WTC11 (cell line): ENCODE measurements at regions not wholly inside any gene's neighbourhood (a gene's known extent, or its start where the extent isn't known, plus 50 kb on each side); places are given as distances from the start of the nearest gene placed in this dataset.

Experiments used
- ATF6 ChIP-seq: sonication (generic); formaldehyde crosslinking; IDR thresholded peaks from 2 replicates; pipeline ENCODE4 v1.8.1; 2023; ENCODE audit warnings: mild to moderate bottlenecking, missing genetic modification reagents
- CTCF ChIP-seq: fragments of 200-600 bp; IDR thresholded peaks from 2 replicates; pipeline ENCODE4 v1.8.0; 2022; ENCODE audit warnings: antibody characterized with exemption
- E2F5 ChIP-seq: sonication (generic); formaldehyde crosslinking; IDR thresholded peaks from 2 replicates; pipeline ENCODE4 v1.8.1; 2022; ENCODE audit warnings: mild to moderate bottlenecking, moderate library complexity, missing genetic modification reagents
- ETV6 ChIP-seq: sonication (generic); formaldehyde crosslinking; IDR thresholded peaks from 2 replicates; pipeline ENCODE4 v1.8.1; 2022; ENCODE audit warnings: mild to moderate bottlenecking, missing genetic modification reagents
- FOXP1 ChIP-seq: sonication (generic); formaldehyde crosslinking; IDR thresholded peaks from 2 replicates; pipeline ENCODE4 v1.8.0; 2022; ENCODE audit warnings: missing genetic modification reagents, mild to moderate bottlenecking, moderate library complexity, borderline replicate concordance
- HMGXB4 ChIP-seq: sonication (generic); formaldehyde crosslinking; IDR thresholded peaks from 2 replicates; pipeline ENCODE4 v1.8.1; 2023; ENCODE audit warnings: mild to moderate bottlenecking, moderate library complexity, missing genetic modification reagents
- IRF2 ChIP-seq: sonication (generic); formaldehyde crosslinking; IDR thresholded peaks from 2 replicates; pipeline ENCODE4 v1.8.0; 2022; ENCODE audit warnings: low read depth, missing genetic modification reagents, borderline replicate concordance
- TCF7 ChIP-seq: sonication (generic); formaldehyde crosslinking; IDR thresholded peaks from 2 replicates; pipeline ENCODE4 v1.8.0; 2022; ENCODE audit warnings: mild to moderate bottlenecking, low read depth, missing genetic modification reagents, moderate library complexity
- TEAD4 ChIP-seq: sonication (generic); formaldehyde crosslinking; IDR thresholded peaks from 2 replicates; pipeline ENCODE4 v1.8.0; 2022; ENCODE audit warnings: mild to moderate bottlenecking, missing genetic modification reagents
- USF2 ChIP-seq: sonication (generic); formaldehyde crosslinking; IDR thresholded peaks from 2 replicates; pipeline ENCODE4 v1.8.1; 2023; ENCODE audit warnings: mild to moderate bottlenecking, missing genetic modification reagents, moderate library complexity
- ZNF121 ChIP-seq: sonication (generic); formaldehyde crosslinking; IDR thresholded peaks from 2 replicates; pipeline ENCODE4 v1.8.0; 2023; ENCODE audit warnings: missing genetic modification reagents
- TF ChIP-seq, protein P1 (sequence below): sonication (generic); formaldehyde crosslinking; IDR thresholded peaks from 2 replicates; pipeline ENCODE4 v1.8.1; 2023; ENCODE audit warnings: mild to moderate bottlenecking, missing genetic modification reagents
- TF ChIP-seq, protein P2 (sequence below): sonication (generic); formaldehyde crosslinking; IDR thresholded peaks from 2 replicates; pipeline ENCODE4 v1.8.0; 2022; ENCODE audit warnings: mild to moderate bottlenecking, missing genetic modification reagents
- TF ChIP-seq, protein P3 (sequence below): sonication (generic); formaldehyde crosslinking; IDR thresholded peaks from 2 replicates; pipeline ENCODE4 v1.8.0; 2023; ENCODE audit warnings: mild to moderate bottlenecking, missing genetic modification reagents

- TF ChIP-seq CTCF (no peak), HMGXB4 (no peak), ETV6 (no peak), IRF2 (CRISPR knock-in tag) (no peak), FOXP1 (no peak), ATF6 (CRISPR knock-in tag) (no peak), TEAD4 (CRISPR knock-in tag) (no peak), TCF7 (no peak), E2F5 (CRISPR knock-in tag) (no peak), USF2 (CRISPR knock-in tag) (no peak), ZNF121 (CRISPR knock-in tag) (no peak)
- TF ChIP-seq, protein P1, sequence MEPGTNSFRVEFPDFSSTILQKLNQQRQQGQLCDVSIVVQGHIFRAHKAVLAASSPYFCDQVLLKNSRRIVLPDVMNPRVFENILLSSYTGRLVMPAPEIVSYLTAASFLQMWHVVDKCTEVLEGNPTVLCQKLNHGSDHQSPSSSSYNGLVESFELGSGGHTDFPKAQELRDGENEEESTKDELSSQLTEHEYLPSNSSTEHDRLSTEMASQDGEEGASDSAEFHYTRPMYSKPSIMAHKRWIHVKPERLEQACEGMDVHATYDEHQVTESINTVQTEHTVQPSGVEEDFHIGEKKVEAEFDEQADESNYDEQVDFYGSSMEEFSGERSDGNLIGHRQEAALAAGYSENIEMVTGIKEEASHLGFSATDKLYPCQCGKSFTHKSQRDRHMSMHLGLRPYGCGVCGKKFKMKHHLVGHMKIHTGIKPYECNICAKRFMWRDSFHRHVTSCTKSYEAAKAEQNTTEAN (CRISPR knock-in tag) = no peak
- TF ChIP-seq, protein P2, sequence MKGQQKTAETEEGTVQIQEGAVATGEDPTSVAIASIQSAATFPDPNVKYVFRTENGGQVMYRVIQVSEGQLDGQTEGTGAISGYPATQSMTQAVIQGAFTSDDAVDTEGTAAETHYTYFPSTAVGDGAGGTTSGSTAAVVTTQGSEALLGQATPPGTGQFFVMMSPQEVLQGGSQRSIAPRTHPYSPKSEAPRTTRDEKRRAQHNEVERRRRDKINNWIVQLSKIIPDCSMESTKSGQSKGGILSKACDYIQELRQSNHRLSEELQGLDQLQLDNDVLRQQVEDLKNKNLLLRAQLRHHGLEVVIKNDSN = no peak
- TF ChIP-seq, protein P3, sequence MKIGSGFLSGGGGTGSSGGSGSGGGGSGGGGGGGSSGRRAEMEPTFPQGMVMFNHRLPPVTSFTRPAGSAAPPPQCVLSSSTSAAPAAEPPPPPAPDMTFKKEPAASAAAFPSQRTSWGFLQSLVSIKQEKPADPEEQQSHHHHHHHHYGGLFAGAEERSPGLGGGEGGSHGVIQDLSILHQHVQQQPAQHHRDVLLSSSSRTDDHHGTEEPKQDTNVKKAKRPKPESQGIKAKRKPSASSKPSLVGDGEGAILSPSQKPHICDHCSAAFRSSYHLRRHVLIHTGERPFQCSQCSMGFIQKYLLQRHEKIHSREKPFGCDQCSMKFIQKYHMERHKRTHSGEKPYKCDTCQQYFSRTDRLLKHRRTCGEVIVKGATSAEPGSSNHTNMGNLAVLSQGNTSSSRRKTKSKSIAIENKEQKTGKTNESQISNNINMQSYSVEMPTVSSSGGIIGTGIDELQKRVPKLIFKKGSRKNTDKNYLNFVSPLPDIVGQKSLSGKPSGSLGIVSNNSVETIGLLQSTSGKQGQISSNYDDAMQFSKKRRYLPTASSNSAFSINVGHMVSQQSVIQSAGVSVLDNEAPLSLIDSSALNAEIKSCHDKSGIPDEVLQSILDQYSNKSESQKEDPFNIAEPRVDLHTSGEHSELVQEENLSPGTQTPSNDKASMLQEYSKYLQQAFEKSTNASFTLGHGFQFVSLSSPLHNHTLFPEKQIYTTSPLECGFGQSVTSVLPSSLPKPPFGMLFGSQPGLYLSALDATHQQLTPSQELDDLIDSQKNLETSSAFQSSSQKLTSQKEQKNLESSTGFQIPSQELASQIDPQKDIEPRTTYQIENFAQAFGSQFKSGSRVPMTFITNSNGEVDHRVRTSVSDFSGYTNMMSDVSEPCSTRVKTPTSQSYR = no peak
Observed at GRCh38 chr1:222946436-222946835, 131.6 kb downstream of the DISP1 start.
